H1 (cell line): ENCODE measurements at regions not wholly inside any gene's neighbourhood (a gene's known extent, or its start where the extent isn't known, plus 50 kb on each side); places are given as distances from the start of the nearest gene placed in this dataset.

Experiments used
- CTCF ChIP-seq, 3 experiments: IDR thresholded peaks; 1 replicate in 2 of 3; 2 replicates in 1 of 3; pipeline versions ENCODE4 v1.5.1 to v1.6.1; 2011; ENCODE audit warnings: low read length in 3 of 3, mild to moderate bottlenecking in 3 of 3, inconsistent platforms in 2 of 3, low read depth in 1 of 3, moderate library complexity in 1 of 3; ENCODE audit not compliant: insufficient read depth in 1 of 3; ENCODE audit errors: control extremely low read depth in 1 of 3
- EZH2 ChIP-seq: fragments of 200-600 bp; sonication (generic); IDR thresholded peaks from 2 replicates; pipeline ENCODE4 v1.7.1; 2012; ENCODE audit warnings: low read depth, mild to moderate bottlenecking, moderate library complexity, low read length, inconsistent platforms; ENCODE audit not compliant: severe bottlenecking
- JUND ChIP-seq: IDR thresholded peaks from 2 replicates; pipeline ENCODE4 v1.6.1; 2011; ENCODE audit warnings: mild to moderate bottlenecking, improper control_type of control experiment, low read length
- KDM1A ChIP-seq: fragments of 200-600, 300-600 bp; sonication (generic); IDR thresholded peaks from 2 replicates; pipeline ENCODE4 v1.7.1; 2016; ENCODE audit warnings: mild to moderate bottlenecking, low read length, borderline replicate concordance
- POLR2AphosphoS5 ChIP-seq: IDR thresholded peaks from 2 replicates; pipeline ENCODE4 v1.6.1; 2011; ENCODE audit warnings: low read depth, low read length
- SIX5 ChIP-seq: IDR thresholded peaks from 2 replicates; pipeline ENCODE4 v1.6.1; 2011; ENCODE audit warnings: mild to moderate bottlenecking, low read depth, low read length
- TF ChIP-seq, protein P1 (sequence below): IDR thresholded peaks from 2 replicates; pipeline ENCODE4 v1.6.1; 2012; ENCODE audit warnings: inconsistent platforms

GRCh38 chr13:59205501-59205900 is 958.2 kb downstream of the DIAPH3 start:
- TF ChIP-seq CTCF (IDR thresholded peaks at IDR 0.05; ENCODE audit: control extremely low read depth in 1 of 3, insufficient read depth in 1 of 3, low read depth in 1 of 3, low read length in 3 of 3) (no peak), EZH2 (no peak), SIX5 (no peak), POLR2AphosphoS5 (no peak), KDM1A (no peak), JUND (no peak)
- TF ChIP-seq, protein P1, sequence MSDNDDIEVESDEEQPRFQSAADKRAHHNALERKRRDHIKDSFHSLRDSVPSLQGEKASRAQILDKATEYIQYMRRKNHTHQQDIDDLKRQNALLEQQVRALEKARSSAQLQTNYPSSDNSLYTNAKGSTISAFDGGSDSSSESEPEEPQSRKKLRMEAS, result no peak
